GM21619 (cell line): ENCODE measurements at regions not wholly inside any gene's neighbourhood (a gene's known extent, or its start where the extent isn't known, plus 50 kb on each side); places are given as distances from the start of the nearest gene placed in this dataset.

Source experiments
- ATAC-seq: cut with Tn5 transposase; IDR thresholded peaks from one replicate; pipeline ENCODE4 v1.9.1; 2021; ENCODE audit not compliant: unreplicated experiment

GRCh38 chr4:162237676-162238075 lies 73.9 kb upstream of the FSTL5 start:
- ATAC-seq = no peak

- ATAC-seq = no peak
Observed at GRCh38 chr4:162234595-162234994, 70.8 kb upstream of the FSTL5 start.

GRCh38 chr4:162232349-162232748 lies 68.5 kb upstream of the FSTL5 start:
- ATAC-seq = no peak

GRCh38 chr4:162229670-162230069 lies 65.9 kb upstream of the FSTL5 start:
- no peak for ATAC-seq

GRCh38 chr4:162221148-162221547 lies 57.3 kb upstream of the FSTL5 start:
- no peak for ATAC-seq
